SK-N-SH treated with all-trans-retinoic acid at 6 μM for 48 hours (cell line): ENCODE measurements at regions not wholly inside any gene's neighbourhood (a gene's known extent, or its start where the extent isn't known, plus 50 kb on each side); places are given as distances from the start of the nearest gene placed in this dataset.

Source experiments
- ATAC-seq: fragments of 200-7000 bp; cut with Tn5 transposase; 3 replicates; pipeline ENCODE4 v1.9.1; 2020; ENCODE audit warnings: mild to moderate bottlenecking, moderate library complexity
- ARNTL ChIP-seq: fragments of 450-650 bp; formaldehyde crosslinking; IDR thresholded peaks from 2 replicates; pipeline ENCODE4 v1.5.0; 2020; ENCODE audit warnings: low read depth, mild to moderate bottlenecking, moderate library complexity, borderline replicate concordance
- BACH2 ChIP-seq: fragments of 250-450 bp; sonication (Bioruptor Pico); IDR thresholded peaks from 2 replicates; pipeline ENCODE4 v1.9.0; 2021; ENCODE audit warnings: mild to moderate bottlenecking, borderline replicate concordance
- CREB5 ChIP-seq: fragments of 250-450 bp; sonication (Bioruptor Pico); IDR thresholded peaks from 2 replicates; pipeline ENCODE4 v1.5.1; 2020; ENCODE audit warnings: low read depth, mild to moderate bottlenecking, moderate library complexity
- CSDC2 ChIP-seq: fragments of 250-450 bp; sonication (Bioruptor Pico); IDR thresholded peaks from 2 replicates; pipeline ENCODE4 v1.5.0; 2020; ENCODE audit warnings: mild to moderate bottlenecking, moderate library complexity
- ESRRG ChIP-seq: fragments of 250-450 bp; sonication (Bioruptor Pico); IDR thresholded peaks from 2 replicates; pipeline ENCODE4 v1.6.1; 2021; ENCODE audit warnings: mild to moderate bottlenecking
- GLIS3 ChIP-seq: fragments of 250-450 bp; sonication (Bioruptor Pico); IDR thresholded peaks from 2 replicates; pipeline ENCODE4 v1.5.0; 2020; ENCODE audit warnings: mild to moderate bottlenecking, moderate library complexity
- ISL1 ChIP-seq: fragments of 250-450 bp; sonication (Bioruptor Pico); IDR thresholded peaks from 2 replicates; pipeline ENCODE4 v2.1.2; 2022; ENCODE audit warnings: mild to moderate bottlenecking, moderate library complexity
- POU6F1 ChIP-seq: fragments of 250-450 bp; sonication (Bioruptor Pico); IDR thresholded peaks from 2 replicates; pipeline ENCODE4 v1.8.0; 2021; ENCODE audit warnings: low read depth, mild to moderate bottlenecking, moderate library complexity, borderline replicate concordance
- PPARA ChIP-seq: fragments of 250-450 bp; sonication (Bioruptor Pico); IDR thresholded peaks from 2 replicates; pipeline ENCODE4 v1.5.0; 2020; ENCODE audit warnings: mild to moderate bottlenecking, borderline replicate concordance
- SNAI2 ChIP-seq: fragments of 250-450 bp; sonication (Bioruptor Pico); IDR thresholded peaks from 2 replicates; pipeline ENCODE4 v1.5.0; 2020; ENCODE audit warnings: mild to moderate bottlenecking, moderate library complexity
- TCF4 ChIP-seq: fragments of 250-450 bp; sonication (Bioruptor Pico); IDR thresholded peaks from 2 replicates; pipeline ENCODE4 v1.8.0; 2021; ENCODE audit warnings: mild to moderate bottlenecking, moderate library complexity, borderline replicate concordance
- TOX ChIP-seq: fragments of 250-450 bp; sonication (Bioruptor Pico); IDR thresholded peaks from 2 replicates; pipeline ENCODE4 v1.8.0; 2021; ENCODE audit warnings: mild to moderate bottlenecking, moderate library complexity, borderline replicate concordance
- ZC3H10 ChIP-seq: fragments of 250-450 bp; sonication (Bioruptor Pico); IDR thresholded peaks from 2 replicates; pipeline ENCODE4 v1.5.1; 2021; ENCODE audit warnings: mild to moderate bottlenecking, moderate library complexity
- ZFP3 ChIP-seq: fragments of 250-450 bp; sonication (Bioruptor Pico); IDR thresholded peaks from 2 replicates; pipeline ENCODE4 v1.5.0; 2020; ENCODE audit warnings: mild to moderate bottlenecking, moderate library complexity
- ZFP30 ChIP-seq: fragments of 450-650 bp; formaldehyde crosslinking; IDR thresholded peaks from 2 replicates; pipeline ENCODE4 v1.5.0; 2022; ENCODE audit warnings: mild to moderate bottlenecking, moderate library complexity
- ZNF8 ChIP-seq: fragments of 450-650 bp; formaldehyde crosslinking; IDR thresholded peaks from 2 replicates; pipeline ENCODE4 v1.5.0; 2020; ENCODE audit warnings: mild to moderate bottlenecking, moderate library complexity
- TF ChIP-seq, protein P1 (sequence below): fragments of 250-450 bp; sonication (Bioruptor Pico); IDR thresholded peaks from 2 replicates; pipeline ENCODE4 v1.5.0; 2020; ENCODE audit warnings: mild to moderate bottlenecking, moderate library complexity
- TF ChIP-seq, protein P2 (sequence below): fragments of 250-450 bp; sonication (Bioruptor Pico); IDR thresholded peaks from 2 replicates; pipeline ENCODE4 v1.5.1; 2021; ENCODE audit warnings: mild to moderate bottlenecking, moderate library complexity
- TF ChIP-seq, protein P3 (sequence below): fragments of 250-450 bp; sonication (Bioruptor Pico); IDR thresholded peaks from 2 replicates; pipeline ENCODE4 v1.8.0; 2020; ENCODE audit warnings: mild to moderate bottlenecking, moderate library complexity, borderline replicate concordance

- no peak for TF ChIP-seq CSDC2 (CRISPR knock-in tag)
- TF ChIP-seq CREB5 (CRISPR knock-in tag), result no peak
- TF ChIP-seq, protein P1, sequence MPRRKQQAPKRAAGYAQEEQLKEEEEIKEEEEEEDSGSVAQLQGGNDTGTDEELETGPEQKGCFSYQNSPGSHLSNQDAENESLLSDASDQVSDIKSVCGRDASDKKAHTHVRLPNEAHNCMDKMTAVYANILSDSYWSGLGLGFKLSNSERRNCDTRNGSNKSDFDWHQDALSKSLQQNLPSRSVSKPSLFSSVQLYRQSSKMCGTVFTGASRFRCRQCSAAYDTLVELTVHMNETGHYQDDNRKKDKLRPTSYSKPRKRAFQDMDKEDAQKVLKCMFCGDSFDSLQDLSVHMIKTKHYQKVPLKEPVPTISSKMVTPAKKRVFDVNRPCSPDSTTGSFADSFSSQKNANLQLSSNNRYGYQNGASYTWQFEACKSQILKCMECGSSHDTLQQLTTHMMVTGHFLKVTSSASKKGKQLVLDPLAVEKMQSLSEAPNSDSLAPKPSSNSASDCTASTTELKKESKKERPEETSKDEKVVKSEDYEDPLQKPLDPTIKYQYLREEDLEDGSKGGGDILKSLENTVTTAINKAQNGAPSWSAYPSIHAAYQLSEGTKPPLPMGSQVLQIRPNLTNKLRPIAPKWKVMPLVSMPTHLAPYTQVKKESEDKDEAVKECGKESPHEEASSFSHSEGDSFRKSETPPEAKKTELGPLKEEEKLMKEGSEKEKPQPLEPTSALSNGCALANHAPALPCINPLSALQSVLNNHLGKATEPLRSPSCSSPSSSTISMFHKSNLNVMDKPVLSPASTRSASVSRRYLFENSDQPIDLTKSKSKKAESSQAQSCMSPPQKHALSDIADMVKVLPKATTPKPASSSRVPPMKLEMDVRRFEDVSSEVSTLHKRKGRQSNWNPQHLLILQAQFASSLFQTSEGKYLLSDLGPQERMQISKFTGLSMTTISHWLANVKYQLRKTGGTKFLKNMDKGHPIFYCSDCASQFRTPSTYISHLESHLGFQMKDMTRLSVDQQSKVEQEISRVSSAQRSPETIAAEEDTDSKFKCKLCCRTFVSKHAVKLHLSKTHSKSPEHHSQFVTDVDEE, result no peak
- TF ChIP-seq, protein P2, sequence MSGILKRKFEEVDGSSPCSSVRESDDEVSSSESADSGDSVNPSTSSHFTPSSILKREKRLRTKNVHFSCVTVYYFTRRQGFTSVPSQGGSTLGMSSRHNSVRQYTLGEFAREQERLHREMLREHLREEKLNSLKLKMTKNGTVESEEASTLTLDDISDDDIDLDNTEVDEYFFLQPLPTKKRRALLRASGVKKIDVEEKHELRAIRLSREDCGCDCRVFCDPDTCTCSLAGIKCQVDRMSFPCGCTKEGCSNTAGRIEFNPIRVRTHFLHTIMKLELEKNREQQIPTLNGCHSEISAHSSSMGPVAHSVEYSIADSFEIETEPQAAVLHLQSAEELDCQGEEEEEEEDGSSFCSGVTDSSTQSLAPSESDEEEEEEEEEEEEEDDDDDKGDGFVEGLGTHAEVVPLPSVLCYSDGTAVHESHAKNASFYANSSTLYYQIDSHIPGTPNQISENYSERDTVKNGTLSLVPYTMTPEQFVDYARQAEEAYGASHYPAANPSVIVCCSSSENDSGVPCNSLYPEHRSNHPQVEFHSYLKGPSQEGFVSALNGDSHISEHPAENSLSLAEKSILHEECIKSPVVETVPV (CRISPR knock-in tag), result no peak
- TF ChIP-seq SNAI2 (CRISPR knock-in tag), result no peak
- TF ChIP-seq, protein P3, sequence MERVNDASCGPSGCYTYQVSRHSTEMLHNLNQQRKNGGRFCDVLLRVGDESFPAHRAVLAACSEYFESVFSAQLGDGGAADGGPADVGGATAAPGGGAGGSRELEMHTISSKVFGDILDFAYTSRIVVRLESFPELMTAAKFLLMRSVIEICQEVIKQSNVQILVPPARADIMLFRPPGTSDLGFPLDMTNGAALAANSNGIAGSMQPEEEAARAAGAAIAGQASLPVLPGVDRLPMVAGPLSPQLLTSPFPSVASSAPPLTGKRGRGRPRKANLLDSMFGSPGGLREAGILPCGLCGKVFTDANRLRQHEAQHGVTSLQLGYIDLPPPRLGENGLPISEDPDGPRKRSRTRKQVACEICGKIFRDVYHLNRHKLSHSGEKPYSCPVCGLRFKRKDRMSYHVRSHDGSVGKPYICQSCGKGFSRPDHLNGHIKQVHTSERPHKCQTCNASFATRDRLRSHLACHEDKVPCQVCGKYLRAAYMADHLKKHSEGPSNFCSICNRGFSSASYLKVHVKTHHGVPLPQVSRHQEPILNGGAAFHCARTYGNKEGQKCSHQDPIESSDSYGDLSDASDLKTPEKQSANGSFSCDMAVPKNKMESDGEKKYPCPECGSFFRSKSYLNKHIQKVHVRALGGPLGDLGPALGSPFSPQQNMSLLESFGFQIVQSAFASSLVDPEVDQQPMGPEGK, result no peak
- no peak for TF ChIP-seq ZFP3
- no peak for TF ChIP-seq PPARA (CRISPR knock-in tag)
- TF ChIP-seq ARNTL (CRISPR knock-in tag), result no peak
- TF ChIP-seq BACH2, result no peak
- no peak for TF ChIP-seq ESRRG (CRISPR knock-in tag)
- TF ChIP-seq GLIS3 (CRISPR knock-in tag), result no peak
- no peak for TF ChIP-seq ISL1 (CRISPR knock-in tag)
- TF ChIP-seq ZC3H10 (CRISPR knock-in tag), result no peak
- no peak for ATAC-seq
These were observed 96.4 kb upstream of the BACE2 start for GRCh38 chr21:41071258-41072171.

GRCh38 chr21:41073558-41073957 lies 94.4 kb upstream of the BACE2 start:
- no peak for TF ChIP-seq ZNF8 (CRISPR knock-in tag)
- TF ChIP-seq, all 23 proteins: peak for 0
- no peak for ATAC-seq

DNA sequence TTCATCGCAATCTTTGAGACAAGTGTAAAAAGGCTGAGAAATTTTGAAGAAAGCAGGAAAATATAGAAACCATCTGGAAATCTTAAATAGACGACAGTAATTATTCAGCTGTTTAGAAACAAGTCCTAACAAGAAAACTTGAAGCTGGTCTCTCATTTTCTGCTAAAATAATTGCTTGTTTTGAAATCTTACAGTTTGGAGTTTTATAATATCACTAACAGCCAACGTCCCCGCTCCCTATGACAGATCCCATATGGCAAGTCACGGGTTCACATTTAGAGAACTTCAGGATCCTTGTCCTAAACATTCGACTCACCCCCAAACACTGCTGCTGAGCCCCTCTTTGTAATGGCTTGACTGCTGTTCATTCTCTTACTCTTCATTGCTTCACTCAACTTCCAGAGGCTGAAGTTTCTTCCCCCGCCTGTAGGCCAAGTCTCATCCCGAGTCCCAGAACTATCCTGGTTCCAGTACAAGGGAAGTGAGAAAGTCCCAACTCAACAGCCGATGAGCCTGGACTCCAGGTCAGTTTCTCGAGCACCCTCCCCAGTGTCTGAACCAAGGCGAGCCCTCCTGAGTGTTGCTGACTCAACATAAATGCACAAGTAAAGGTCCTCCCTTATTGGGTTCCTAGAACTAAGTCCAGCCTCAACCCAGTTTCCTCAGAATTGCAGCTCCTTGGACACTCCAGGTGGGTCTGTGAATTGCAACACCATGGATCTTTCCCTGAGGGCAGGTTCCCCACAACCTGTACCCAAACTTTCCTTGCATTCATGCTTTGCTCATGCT lies 93.4 kb upstream of the BACE2 start:
- TF ChIP-seq TCF4 (CRISPR knock-in tag) (no peak), ZFP30 (CRISPR knock-in tag) (no peak), ZNF8 (CRISPR knock-in tag) (no peak), ISL1 (CRISPR knock-in tag) (no peak), CSDC2 (CRISPR knock-in tag) (no peak), TOX (CRISPR knock-in tag) (no peak), CREB5 (CRISPR knock-in tag) (no peak), GLIS3 (CRISPR knock-in tag) (no peak), ZFP3 (no peak), BACH2 (no peak), ZC3H10 (CRISPR knock-in tag) (no peak), POU6F1 (CRISPR knock-in tag) (no peak), SNAI2 (CRISPR knock-in tag) (no peak), PPARA (CRISPR knock-in tag) (no peak)
- TF ChIP-seq, protein P2 (CRISPR knock-in tag), result no peak
- TF ChIP-seq, protein P3, result no peak
- ATAC-seq, result no peak
